NCI-H187 (cell line): ENCODE measurements at regions not wholly inside any gene's neighbourhood (a gene's known extent, or its start where the extent isn't known, plus 50 kb on each side); places are given as distances from the start of the nearest gene placed in this dataset.
A peak's percentile ranks its signal among the peaks of the same experiment; 100 is the strongest.

Experiments
- DNase-seq, 2 experiments: peaks; one replicate each; lab custom pipeline; 2025; lab: John Stamatoyannopoulos, UW

DNA sequence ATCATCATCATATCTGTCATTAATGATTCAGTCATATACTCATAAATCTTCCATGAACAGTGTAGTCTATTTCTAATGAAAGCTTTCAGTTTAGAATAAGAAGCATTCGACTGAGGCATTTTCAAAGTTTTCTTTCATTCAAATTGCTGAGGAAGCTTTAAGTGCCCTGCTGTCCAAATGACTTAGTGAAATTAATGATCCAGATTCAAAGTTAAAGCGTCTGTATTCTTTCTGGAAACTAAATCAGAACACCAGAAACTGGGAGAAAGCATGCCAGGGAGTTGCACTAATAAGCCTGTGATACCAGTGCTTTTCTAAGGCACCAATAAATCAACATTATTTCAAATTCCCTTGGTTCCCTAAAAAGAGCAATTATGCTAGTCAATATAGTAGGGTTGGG, 367.8 kb upstream of the ANO5 start:
- DNase-seq, result no peak

- DNase-seq, result no peak
Observed at GRCh38 chr11:21838427-21838826, 354.5 kb upstream of the ANO5 start.

DNA sequence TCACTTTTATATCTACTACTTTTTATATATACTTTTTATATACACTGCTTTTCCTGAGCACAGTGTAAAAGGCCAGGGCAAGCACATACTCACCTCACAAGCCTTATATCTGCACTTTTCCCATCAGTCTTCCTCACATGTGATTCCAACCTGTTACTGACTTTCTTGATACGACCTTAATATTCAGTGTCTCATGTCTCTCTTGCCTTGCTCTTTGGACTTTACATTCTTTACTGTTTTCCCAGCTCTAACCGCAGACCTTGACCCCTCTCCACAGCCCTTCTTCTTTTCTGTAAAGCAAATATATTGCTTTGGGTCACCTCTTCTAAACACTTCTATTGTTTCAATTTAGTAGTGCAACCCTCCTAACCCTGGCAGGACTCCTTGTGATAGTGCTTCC, 353.1 kb upstream of the ANO5 start:
- DNase-seq, result no peak

DNA sequence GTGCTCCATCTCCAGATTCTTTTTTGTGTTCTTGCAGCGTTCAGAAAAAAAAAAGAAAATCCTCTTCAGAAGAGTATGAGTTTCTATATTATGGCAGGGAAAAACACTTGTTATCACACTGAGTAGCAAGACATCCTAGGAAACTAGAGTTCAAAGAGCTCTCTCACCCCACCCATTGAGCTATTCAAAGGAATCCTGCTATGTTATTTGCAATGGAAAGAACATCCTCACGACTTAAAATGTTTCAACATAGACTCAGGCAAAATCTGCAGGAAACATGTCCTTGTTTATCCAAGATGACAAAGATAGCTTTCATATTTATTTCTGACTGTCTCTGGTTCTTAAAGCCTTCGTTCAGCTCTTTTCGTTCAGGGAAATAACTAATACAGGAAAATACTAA, 331.6 kb upstream of the ANO5 start:
- no peak for DNase-seq

- no peak for DNase-seq
Observed at GRCh38 chr11:21865541-21865940, 327.3 kb upstream of the ANO5 start.

GRCh38 chr11:21866781-21867180, 326.1 kb upstream of the ANO5 start:
- DNase-seq, result no peak

- DNase-seq, result no peak
Observed at GRCh38 chr11:21877151-21877550, 315.7 kb upstream of the ANO5 start.

DNA sequence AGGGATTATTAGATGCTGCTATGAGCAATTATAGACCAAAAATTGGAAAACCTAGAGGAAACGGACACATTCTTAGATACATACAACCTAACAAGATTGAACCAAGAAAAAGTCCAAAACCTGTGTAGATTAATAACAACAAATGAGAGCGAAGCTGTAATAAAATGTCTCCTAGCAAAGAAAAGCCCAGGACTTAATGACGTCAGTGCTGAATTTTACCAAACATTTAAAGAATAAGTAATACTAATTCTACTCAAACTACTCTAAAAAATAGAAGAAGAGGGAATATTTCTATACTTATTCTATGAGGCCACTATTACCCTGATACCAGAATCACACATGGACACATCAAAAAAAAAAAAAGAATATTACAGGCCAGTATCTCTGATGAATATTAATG, 309.5 kb upstream of the ANO5 start:
- DNase-seq, result no peak

DNA sequence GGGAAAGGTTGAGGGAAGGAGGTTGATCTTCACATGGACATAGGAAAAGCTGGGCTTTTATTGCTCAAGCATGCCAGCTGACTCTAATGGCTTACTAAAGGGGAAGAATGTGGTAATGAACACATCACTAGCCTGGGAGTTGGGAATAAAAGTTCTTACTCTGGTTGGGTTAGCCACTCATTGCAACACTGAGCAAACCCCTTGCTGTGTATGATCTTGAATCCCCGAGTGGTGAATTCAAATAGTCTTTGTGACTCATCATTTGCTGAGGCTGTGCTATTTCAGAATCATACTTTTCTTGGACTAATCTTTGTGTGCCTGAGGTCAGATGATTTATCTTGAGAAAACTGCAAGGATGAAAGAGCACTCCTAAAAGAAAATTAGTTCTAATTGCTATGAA, 304.1 kb upstream of the ANO5 start:
- no peak for DNase-seq

DNA sequence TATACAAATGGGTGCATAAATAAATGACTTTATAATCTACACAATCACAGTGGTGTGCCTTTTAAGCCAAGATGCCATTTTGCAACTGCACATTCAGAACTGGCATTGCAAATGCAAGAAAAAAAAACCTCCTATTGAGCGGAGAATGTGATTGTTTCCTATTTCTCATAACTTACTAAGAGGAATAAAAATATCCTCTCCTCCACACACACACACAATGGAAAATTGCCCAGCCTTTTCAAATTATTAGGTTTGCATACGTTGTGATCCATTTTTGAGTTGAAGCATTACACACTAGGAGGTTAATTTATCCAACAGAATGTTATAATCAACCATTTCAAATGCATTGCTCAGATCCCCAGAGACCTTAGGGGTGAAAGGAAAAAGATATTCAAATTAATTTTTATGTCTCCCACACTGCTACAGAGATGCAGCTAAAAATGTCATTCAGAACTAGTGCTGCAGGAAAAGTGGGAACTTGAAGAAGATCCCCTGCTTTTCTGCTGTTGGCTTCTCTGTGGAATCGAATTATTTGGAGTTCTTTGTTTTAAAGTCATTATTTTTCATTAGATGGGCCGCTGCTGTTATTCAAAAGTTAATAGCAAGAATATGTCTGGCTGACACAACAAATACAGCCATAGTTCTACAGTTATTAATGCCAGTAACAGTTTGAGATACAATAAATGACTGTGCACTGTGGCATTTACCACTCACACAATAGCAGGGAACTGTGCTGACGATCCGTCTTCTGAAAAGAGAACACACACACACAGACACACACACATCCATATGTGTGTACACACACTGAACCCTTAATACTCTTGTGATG, 299.9 kb upstream of the ANO5 start:
- no peak for DNase-seq

GRCh38 chr11:21893565-21893867, 299.4 kb upstream of the ANO5 start:
- no peak for DNase-seq

GRCh38 chr11:21894492-21894891, 298.4 kb upstream of the ANO5 start:
- no peak for DNase-seq

DNA sequence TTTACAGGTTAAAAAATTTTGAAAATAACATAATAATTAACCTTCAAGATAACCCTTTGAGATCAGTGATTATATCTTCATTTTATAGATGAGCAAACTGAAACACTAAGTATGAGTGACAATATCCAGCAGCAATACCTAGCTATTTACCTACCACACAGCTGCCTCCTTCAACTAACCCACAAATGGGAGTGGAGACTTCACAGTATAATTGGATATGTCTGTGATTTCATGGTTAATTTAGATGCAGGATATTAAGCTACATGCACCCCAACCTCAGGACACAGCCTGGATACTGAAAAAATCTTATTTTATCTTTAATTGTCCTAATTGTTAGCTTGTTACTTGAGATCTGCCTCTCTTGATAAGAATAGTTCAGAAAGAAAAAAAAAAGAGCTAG, 297.2 kb upstream of the ANO5 start:
- DNase-seq, result no peak

DNA sequence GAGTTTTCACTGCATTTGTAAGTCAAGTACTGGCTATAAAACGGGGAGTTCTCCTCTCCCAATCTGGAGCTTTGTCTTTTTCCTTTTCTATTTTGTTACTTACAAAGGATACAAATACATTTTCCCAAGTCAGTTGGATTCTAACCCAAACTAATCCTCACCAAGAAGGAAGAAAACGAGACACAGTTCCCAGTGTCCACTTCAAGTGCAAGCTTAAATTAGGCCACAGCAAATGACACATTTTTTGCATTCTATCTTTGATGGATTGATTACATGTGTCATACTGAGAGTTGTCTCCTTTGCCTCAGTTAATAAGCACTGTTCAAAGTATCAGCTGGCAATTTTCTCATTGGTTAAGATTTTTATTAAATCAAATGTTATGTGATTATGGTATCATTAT, 296.7 kb upstream of the ANO5 start:
- DNase-seq, result no peak

- no peak for DNase-seq
Observed at GRCh38 chr11:21896746-21897602, 295.9 kb upstream of the ANO5 start.

DNA sequence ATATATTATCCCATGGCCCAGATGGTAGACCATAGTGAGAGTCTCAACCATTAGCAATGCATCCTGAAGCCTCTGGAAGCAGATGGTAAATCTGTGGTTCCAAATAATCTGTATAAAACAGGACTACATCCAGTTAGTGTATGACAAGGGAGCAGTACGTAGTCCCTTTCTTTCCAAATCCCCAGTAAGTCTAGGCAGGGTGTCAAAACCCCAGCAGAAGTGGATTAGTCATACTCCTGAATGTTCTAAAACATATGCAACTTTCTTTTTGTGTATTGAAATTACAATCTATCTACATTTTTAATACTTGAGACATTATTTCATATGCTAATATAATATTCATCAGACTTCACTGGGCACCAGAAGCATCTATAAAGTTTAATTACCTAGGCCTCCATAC, 295.1 kb upstream of the ANO5 start:
- DNase-seq, result peak in 1 of 2 experiments; percentile 44

- no peak for DNase-seq
Observed at GRCh38 chr11:21908211-21908610, 284.7 kb upstream of the ANO5 start.

DNA sequence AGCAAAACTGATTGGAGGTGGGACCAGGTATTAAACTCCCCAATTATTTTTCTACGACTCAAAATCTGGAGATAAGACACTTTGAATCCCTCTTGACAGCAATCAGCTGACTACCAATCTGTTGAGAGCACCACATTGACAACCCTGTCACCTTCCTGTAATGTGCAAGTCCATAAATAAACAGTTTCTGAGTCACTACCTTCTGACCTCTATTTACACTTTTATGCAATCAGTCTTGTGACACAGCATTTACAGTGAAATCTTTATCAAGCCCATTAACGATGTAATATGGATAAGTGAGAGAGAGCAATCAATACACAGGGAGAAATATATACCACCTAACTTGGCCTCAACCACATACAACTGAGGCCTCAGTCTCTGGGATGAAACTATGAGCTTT, 283.7 kb upstream of the ANO5 start:
- DNase-seq, result no peak

DNA sequence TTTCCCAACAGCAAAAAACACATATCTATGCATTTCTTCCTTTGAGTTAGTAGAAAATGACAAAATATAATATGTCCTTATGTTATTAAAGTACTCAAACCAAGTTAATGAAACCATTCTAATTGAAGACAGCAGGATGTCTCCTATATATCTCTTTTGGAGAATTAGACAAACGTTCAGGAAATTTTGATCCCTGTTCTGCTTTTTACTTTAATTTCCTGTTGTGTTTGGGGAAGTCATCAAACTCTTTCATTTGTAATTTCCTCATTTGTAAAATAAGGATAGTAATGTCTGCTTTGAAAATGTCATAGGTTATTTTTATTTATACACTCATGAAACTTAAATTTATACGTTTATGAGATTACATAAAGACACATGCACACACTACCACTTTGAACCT, 281.8 kb upstream of the ANO5 start:
- no peak for DNase-seq

- DNase-seq, result no peak
Observed at GRCh38 chr11:21912285-21912684, 280.6 kb upstream of the ANO5 start.

DNA sequence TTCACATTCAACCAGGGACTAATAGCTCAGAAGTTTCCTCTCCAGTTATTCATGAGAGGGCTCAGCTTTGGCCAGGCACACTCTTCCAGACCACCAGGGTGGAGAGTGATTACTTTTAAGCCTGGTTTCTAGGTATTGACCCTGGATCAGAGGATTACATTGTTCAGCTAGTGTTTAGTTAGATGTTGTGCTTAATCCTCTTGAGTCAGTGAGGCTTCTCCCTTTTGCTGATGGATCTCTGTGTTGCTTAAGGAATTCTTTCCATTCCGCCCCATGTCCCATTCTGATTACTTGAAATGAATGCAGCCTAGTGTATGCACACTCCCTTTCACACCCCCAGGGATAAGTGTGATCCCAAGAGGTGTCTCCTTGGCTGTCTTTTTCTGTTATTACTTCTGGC, 271.7 kb upstream of the ANO5 start:
- no peak for DNase-seq

DNA sequence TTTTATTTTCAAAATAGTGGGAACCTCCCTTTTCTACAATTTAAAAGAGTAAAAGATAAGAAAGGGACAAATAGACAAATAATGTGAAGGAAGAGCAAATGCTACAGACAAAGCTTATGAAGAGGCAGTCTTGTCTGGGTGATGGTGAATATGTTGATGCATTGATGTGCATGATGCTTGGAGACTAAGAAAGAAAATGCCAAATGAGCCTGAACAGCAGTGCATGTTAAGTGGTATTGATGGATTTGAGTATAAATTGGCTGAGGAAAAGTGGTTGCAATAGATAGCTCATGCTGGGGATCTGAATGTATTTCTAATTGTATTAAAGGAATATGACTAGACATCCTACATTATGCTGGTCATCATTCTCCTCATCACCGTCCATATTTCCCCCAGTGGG, 268.6 kb upstream of the ANO5 start:
- DNase-seq, result no peak

DNA sequence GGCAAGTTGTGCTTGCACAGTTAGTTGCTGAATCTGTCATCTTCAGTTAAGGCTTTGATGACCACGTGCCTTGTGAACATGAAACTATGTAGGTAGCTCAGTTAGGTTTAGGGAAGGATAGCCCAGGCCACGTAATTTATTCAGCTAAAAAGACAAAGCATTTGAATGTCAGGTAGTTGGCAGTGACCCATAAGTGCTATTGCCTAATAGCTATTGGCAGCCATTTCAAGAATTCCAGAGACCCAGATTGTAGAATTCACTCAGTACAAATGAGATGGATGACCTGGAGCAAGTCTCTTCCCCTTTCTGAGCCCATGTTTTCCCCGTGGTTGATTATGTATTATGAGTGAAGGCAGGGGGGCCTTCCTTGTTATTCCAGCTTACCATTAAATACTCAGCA, 265.3 kb upstream of the ANO5 start:
- DNase-seq, result no peak

- DNase-seq, result no peak
Observed at GRCh38 chr11:21928847-21929246, 264.0 kb upstream of the ANO5 start.
